Activated B cell treated with CpG ODN at 0.5 μM for 24 hours (primary cell): ENCODE measurements at regions not wholly inside any gene's neighbourhood (a gene's known extent, or its start where the extent isn't known, plus 50 kb on each side); places are given as distances from the start of the nearest gene placed in this dataset.

ENCODE experiments used
- ATAC-seq: fragments of 200-7000 bp; cut with Tn5 transposase; one replicate; pipeline ENCODE4 v1.10.0; 2021; ENCODE audit warnings: low read depth, mild to moderate bottlenecking, moderate library complexity
- CTCF ChIA-PET: fragments of 350-600 bp; sonication (Branson Sonifier 250); formaldehyde crosslinking; loops from one replicate; lab custom pipeline; 2021; ENCODE audit warnings: antibody characterized with exemption; lab: Charles Lee
- POLR2A ChIA-PET: fragments of 350-600 bp; sonication (Branson Sonifier 250); formaldehyde crosslinking; loops from one replicate; lab custom pipeline; 2021; ENCODE audit warnings: antibody characterized with exemption; lab: Charles Lee
- DNase-seq: peaks from one replicate; pipeline ENCODE4 v3.0.0; 2022
- H3K27ac Mint-ChIP-seq: one replicate; pipeline ENCODE4 v1.8.0; 2020; ENCODE audit warnings: mixed read lengths
- H3K27me3 Mint-ChIP-seq: one replicate; pipeline ENCODE4 v1.8.0; 2021; ENCODE audit warnings: mixed read lengths
- H3K36me3 Mint-ChIP-seq: one replicate; pipeline ENCODE4 v1.8.0; 2021; ENCODE audit warnings: low read depth, mixed read lengths
- H3K4me1 Mint-ChIP-seq: one replicate; pipeline ENCODE4 v1.8.0; 2021; ENCODE audit warnings: mixed read lengths
- H3K4me3 Mint-ChIP-seq: one replicate; pipeline ENCODE4 v1.8.0; 2020; ENCODE audit warnings: mild to moderate bottlenecking, mixed read lengths
- H3K9me3 Mint-ChIP-seq: one replicate; pipeline ENCODE4 v1.8.0; 2020; ENCODE audit warnings: mixed read lengths
- intact Hi-C: fragments of 100-400 bp; cut with micrococcal nuclease; formaldehyde crosslinking; loops from one replicate; pipeline ENCODE4 v1.15.1; 2024
- TF ChIP-seq, protein P1 (sequence below): fragments of 200-600 bp; IDR thresholded peaks from one replicate; pipeline ENCODE4 v1.8.0; 2022; ENCODE audit warnings: antibody characterized with exemption, mild to moderate bottlenecking

DNA sequence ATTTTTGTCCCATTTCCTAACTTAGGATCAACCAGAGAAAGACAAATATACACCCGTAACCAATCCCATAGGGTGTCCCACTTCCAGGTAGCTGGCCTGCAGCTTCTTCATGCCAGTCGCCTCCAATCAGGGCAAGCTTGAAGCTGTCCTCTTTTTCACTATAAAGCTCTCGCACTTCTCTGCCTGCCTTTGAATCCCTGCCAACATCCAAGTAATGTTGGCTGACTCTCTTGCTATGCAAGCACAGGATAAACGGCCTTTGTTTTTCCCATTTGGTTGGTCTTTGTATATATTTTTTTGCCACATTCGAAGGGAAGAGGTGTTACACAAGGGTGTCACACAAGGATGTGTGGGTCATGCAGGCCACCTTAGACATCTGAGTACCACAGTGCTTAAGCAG is 388.8 kb downstream of the CBLN2 start:
- CTCF ChIA-PET = no interaction called here
- no peak for DNase-seq
- no peaks in the 10 kb centered on the region for H3K4me1 Mint-ChIP-seq
- TF ChIP-seq, protein P1, sequence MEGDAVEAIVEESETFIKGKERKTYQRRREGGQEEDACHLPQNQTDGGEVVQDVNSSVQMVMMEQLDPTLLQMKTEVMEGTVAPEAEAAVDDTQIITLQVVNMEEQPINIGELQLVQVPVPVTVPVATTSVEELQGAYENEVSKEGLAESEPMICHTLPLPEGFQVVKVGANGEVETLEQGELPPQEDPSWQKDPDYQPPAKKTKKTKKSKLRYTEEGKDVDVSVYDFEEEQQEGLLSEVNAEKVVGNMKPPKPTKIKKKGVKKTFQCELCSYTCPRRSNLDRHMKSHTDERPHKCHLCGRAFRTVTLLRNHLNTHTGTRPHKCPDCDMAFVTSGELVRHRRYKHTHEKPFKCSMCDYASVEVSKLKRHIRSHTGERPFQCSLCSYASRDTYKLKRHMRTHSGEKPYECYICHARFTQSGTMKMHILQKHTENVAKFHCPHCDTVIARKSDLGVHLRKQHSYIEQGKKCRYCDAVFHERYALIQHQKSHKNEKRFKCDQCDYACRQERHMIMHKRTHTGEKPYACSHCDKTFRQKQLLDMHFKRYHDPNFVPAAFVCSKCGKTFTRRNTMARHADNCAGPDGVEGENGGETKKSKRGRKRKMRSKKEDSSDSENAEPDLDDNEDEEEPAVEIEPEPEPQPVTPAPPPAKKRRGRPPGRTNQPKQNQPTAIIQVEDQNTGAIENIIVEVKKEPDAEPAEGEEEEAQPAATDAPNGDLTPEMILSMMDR = no peak
- H3K36me3 Mint-ChIP-seq = no peaks in the 10 kb centered on the region
- no peaks in the 10 kb centered on the region for H3K27me3 Mint-ChIP-seq
- no peak overlapping the region for H3K27ac Mint-ChIP-seq
- POLR2A ChIA-PET = no interaction called here
- H3K9me3 Mint-ChIP-seq = peaks cover 2% of the 10 kb centered on the region
- H3K4me3 Mint-ChIP-seq = no peak overlapping the region
- no peak for ATAC-seq
- intact Hi-C loops = no loop called here

DNA sequence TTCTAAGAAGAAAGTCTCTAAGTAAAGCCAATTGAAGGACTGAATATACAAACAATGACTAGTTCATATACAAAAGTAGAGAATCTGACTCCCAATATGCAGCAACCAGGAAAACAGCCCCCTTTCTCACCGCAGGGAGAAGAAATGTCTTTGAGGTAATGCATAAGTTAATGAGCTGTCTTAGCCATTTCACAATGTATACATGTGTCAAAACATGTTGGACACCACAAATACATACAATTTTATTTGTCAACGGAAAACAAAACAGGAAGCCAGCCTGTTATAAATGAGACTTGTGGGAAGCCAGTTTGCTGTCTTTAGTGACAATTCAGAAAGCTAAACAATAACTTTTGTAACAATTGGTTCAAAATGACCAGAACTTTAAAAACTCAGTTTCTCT is 389.2 kb downstream of the CBLN2 start:
- Mint-ChIP-seq H3K9me3 (peaks cover 2% of the 10 kb centered on the region), H3K4me3 (no peak overlapping the region), H3K36me3 (no peaks in the 10 kb centered on the region), H3K27me3 (no peaks in the 10 kb centered on the region), H3K27ac (no peak overlapping the region), H3K4me1 (no peaks in the 10 kb centered on the region)
- CTCF ChIA-PET = no interaction called here
- intact Hi-C loops = no loop called here
- TF ChIP-seq, protein P1 = no peak
- POLR2A ChIA-PET = no interaction called here
- DNase-seq = no peak
- no peak for ATAC-seq

DNA sequence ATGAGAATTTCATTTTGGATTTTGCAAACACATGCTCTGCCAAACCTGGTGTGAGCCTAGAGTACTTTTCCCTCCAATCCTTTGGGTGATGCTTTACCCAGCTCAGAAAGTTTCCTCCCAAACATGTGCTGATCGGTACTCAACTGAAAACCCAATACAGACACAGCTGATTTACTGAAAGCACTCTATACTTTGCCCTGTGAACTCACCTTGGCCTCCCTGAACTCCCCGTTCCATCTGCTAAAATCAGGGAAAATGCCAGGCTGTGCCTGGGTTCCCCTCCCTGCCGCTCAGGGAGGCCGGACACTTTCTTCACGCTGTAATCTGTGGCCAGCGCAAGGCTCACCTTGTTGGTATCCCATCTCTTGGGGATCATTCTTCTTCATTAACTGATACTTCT is 391.2 kb downstream of the CBLN2 start:
- H3K9me3 Mint-ChIP-seq = peaks cover 2% of the 10 kb centered on the region
- TF ChIP-seq, protein P1 = no peak
- no peaks in the 10 kb centered on the region for H3K36me3 Mint-ChIP-seq
- intact Hi-C loops = no loop called here
- ChIA-PET CTCF (no interaction called here), POLR2A (no interaction called here)
- H3K27ac Mint-ChIP-seq = no peak overlapping the region
- no peak for DNase-seq
- no peak overlapping the region for H3K4me3 Mint-ChIP-seq
- no peak for ATAC-seq
- no peaks in the 10 kb centered on the region for H3K27me3 Mint-ChIP-seq
- H3K4me1 Mint-ChIP-seq = no peaks in the 10 kb centered on the region

DNA sequence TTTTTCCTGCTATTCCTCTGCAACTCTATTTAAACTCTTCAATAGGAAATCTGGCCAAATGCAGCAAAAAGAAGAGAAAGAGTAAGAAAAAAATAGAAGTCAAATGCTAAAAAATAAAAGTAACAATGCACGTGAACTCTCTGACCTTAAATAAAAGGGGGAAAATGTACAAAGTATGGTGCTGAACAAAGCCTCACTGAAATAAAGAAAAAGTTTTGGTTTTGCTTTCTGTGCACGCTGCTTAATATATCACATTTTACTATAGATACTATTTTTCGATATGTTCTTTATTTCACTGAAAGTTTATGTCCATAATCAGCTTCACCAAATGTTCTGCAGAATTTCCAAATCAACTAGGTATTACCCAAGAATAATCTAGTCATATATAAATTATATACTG is 396.3 kb downstream of the CBLN2 start:
- H3K27me3 Mint-ChIP-seq = no peaks in the 10 kb centered on the region
- ChIA-PET CTCF (no interaction called here), POLR2A (no interaction called here)
- TF ChIP-seq, protein P1 = no peak
- ATAC-seq (no peak), DNase-seq (no peak)
- no peak overlapping the region for H3K27ac Mint-ChIP-seq
- H3K36me3 Mint-ChIP-seq = no peaks in the 10 kb centered on the region
- intact Hi-C loops = no loop called here
- no peak overlapping the region for H3K4me3 Mint-ChIP-seq
- H3K9me3 Mint-ChIP-seq = no peaks in the 10 kb centered on the region
- H3K4me1 Mint-ChIP-seq = no peaks in the 10 kb centered on the region

DNA sequence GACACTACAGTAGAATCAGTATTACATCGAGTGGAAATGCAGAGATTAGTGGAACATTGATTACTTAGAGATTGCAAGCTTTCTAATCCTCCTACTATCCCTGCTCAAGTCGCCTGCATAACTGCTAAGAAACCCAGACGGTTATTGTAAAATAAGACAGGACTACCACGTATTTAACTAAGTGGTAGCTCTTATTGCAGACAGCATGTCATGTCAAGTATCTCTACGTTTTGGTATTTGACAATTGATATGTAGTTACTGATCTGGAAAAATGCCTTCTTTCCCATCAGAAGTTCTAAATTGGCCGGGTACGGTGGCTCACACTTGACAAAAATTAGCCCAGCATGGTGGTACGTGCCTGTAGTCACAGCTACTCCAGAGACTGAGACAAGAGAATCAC is 404.1 kb downstream of the CBLN2 start:
- CTCF ChIA-PET = no interaction called here
- H3K9me3 Mint-ChIP-seq = no peaks in the 10 kb centered on the region
- H3K4me3 Mint-ChIP-seq = no peak overlapping the region
- ATAC-seq (no peak), DNase-seq (no peak)
- H3K27me3 Mint-ChIP-seq = no peaks in the 10 kb centered on the region
- H3K4me1 Mint-ChIP-seq = no peaks in the 10 kb centered on the region
- TF ChIP-seq, protein P1 = no peak
- POLR2A ChIA-PET = no interaction called here
- no peaks in the 10 kb centered on the region for H3K36me3 Mint-ChIP-seq
- intact Hi-C loops = no loop called here
- H3K27ac Mint-ChIP-seq = no peak overlapping the region
